Panc1 (cell line): ENCODE measurements at regions not wholly inside any gene's neighbourhood (a gene's known extent, or its start where the extent isn't known, plus 50 kb on each side); places are given as distances from the start of the nearest gene placed in this dataset.

Experiments
- ATAC-seq: fragments of 200-7000 bp; cut with Tn5 transposase; 2 replicates; pipeline ENCODE4 v1.9.1; 2020; ENCODE audit warnings: mild to moderate bottlenecking, moderate library complexity
- BruUV-seq: library from RNA; stranded (reverse); fragments of 400-500 nt; replicated peaks from 2 replicates; lab custom pipeline; 2021; lab: Mats Ljungman, UMichigan
- CTCF ChIA-PET: fragments of 300-600 bp; sonication (Branson Sonifier 250); formaldehyde crosslinking; loops from one replicate; lab custom pipeline; 2022; ENCODE audit warnings: antibody characterized with exemption; lab: Charles Lee
- POLR2A ChIA-PET: fragments of 300-600 bp; sonication (Branson Sonifier 250); formaldehyde crosslinking; loops from one replicate; lab custom pipeline; 2022; ENCODE audit warnings: antibody characterized with exemption; lab: Charles Lee
- DNase-seq: peaks from one replicate; pipeline ENCODE4 v3.0.0-alpha.2; 2010; ENCODE audit warnings: low read depth, low spot score
- H3K27ac ChIP-seq: 2 replicates; pipeline ENCODE4 v1.5.1; 2011; ENCODE audit warnings: mild to moderate bottlenecking, low read length, inconsistent platforms
- H3K27me3 ChIP-seq: fragments of 200-500 bp; sonication (Bioruptor generic); 2 replicates; pipeline ENCODE4 v1.6.0; 2014; ENCODE audit warnings: low read length, inconsistent platforms; ENCODE audit not compliant: control insufficient read depth, insufficient read depth
- H3K36me3 ChIP-seq: fragments of 200-500 bp; sonication (Bioruptor generic); 2 replicates; pipeline ENCODE4 v1.5.1; 2014; ENCODE audit warnings: inconsistent platforms, mild to moderate bottlenecking, low read length, moderate library complexity; ENCODE audit not compliant: control insufficient read depth, insufficient read depth
- H3K4me1 ChIP-seq: 2 replicates; pipeline ENCODE4 v1.5.1; 2011; ENCODE audit warnings: inconsistent platforms, mild to moderate bottlenecking, low read length, moderate library complexity; ENCODE audit not compliant: control insufficient read depth, insufficient read depth
- H3K4me3 ChIP-seq, 2 experiments: 2 replicates each; pipeline ENCODE4 v1.5.1; 2011 to 2012; ENCODE audit warnings: low read depth in 2 of 2, low read length in 2 of 2, mild to moderate bottlenecking in 2 of 2, inconsistent platforms in 1 of 2, moderate library complexity in 1 of 2
- H3K9me3 ChIP-seq: fragments of 200-500 bp; sonication (Bioruptor generic); 2 replicates; pipeline ENCODE4 v1.5.1; 2014; ENCODE audit warnings: low read depth, mild to moderate bottlenecking, inconsistent platforms, low read length, moderate library complexity; ENCODE audit not compliant: control insufficient read depth, insufficient read depth
- CTCF ChIP-seq: fragments of 450-650 bp; IDR thresholded peaks from 2 replicates; pipeline ENCODE4 v1.5.1; 2017; ENCODE audit warnings: mild to moderate bottlenecking
- POLR2AphosphoS5 ChIP-seq: IDR thresholded peaks from 2 replicates; pipeline ENCODE4 v1.6.1; 2012; ENCODE audit warnings: mild to moderate bottlenecking, low read depth, low read length, moderate library complexity
- REST ChIP-seq, 2 experiments: IDR thresholded peaks; 2 replicates each; pipeline ENCODE4 v1.6.1; 2011 to 2012; ENCODE audit warnings: low read depth in 2 of 2, control low read depth in 1 of 2, low read length in 1 of 2, mild to moderate bottlenecking in 1 of 2, moderate library complexity in 1 of 2; ENCODE audit not compliant: insufficient read depth in 1 of 2
- SIN3A ChIP-seq: IDR thresholded peaks from 2 replicates; pipeline ENCODE4 v1.6.1; 2012; ENCODE audit warnings: low read depth, mild to moderate bottlenecking, low read length, moderate library complexity, borderline replicate concordance; ENCODE audit not compliant: insufficient read depth
- TCF7L2 ChIP-seq: IDR thresholded peaks from 2 replicates; pipeline ENCODE4 v1.6.1; 2011; ENCODE audit warnings: mild to moderate bottlenecking, low read depth, low read length, inconsistent platforms
- in situ Hi-C: cut with HindIII; loops from 2 replicates; pipeline ENCODE4 v1.10.0; 2016; ENCODE audit warnings: low sequenced_read_pairs, low pct_unique_long_range_greater_than_20kb
- intact Hi-C: fragments of 100-400 bp; cut with micrococcal nuclease; formaldehyde crosslinking; loops from one replicate; pipeline ENCODE4 v1.10.0; 2022; ENCODE audit not compliant: unreplicated experiment

- POLR2A ChIA-PET = no interaction called here
- Histone ChIP-seq H3K27me3 (no peaks in the 10 kb centered on the region), H3K4me1 (no peaks in the 10 kb centered on the region), H3K36me3 (no peaks in the 10 kb centered on the region), H3K27ac (no peak overlapping the region), H3K4me3 (no peak overlapping the region), H3K9me3 (no peaks in the 10 kb centered on the region)
- CTCF ChIA-PET = no interaction called here
- ATAC-seq (no peak), DNase-seq (no peak)
- in situ Hi-C loops = no loop called here
- TF ChIP-seq SIN3A (no peak), REST (IDR thresholded peaks at IDR 0.05; ENCODE audit: insufficient read depth in 1 of 2, low read depth in 2 of 2, low read length in 1 of 2) (no peak), TCF7L2 (no peak), CTCF (no peak), POLR2AphosphoS5 (no peak)
- intact Hi-C loops = loop anchor here (10.0 kb wide), 1 partner anchor 162 kb away; no protein-coding TSS in a partner anchor
- no TSS peak for BruUV-seq
Measured at GRCh38 chr14:54172562-54172961, 215.9 kb upstream of the BMP4 start.

GRCh38 chr14:54173802-54174201, 217.2 kb upstream of the BMP4 start:
- CTCF ChIA-PET = interaction anchor here (0.6 to 1.1 kb wide), 2 partner anchors 244 to 412 kb away, joined by 3 to 4 read pairs; no protein-coding TSS in a partner anchor
- no peak overlapping the region for H3K4me3 ChIP-seq
- in situ Hi-C loops (no loop called here), intact Hi-C loops (loop anchor here (10.0 kb wide), 1 partner anchor 161 kb away; no protein-coding TSS in a partner anchor)
- no TSS peak for BruUV-seq
- H3K27me3 ChIP-seq = no peaks in the 10 kb centered on the region
- no peak overlapping the region for H3K27ac ChIP-seq
- POLR2A ChIA-PET = no interaction called here
- no peaks in the 10 kb centered on the region for H3K36me3 ChIP-seq
- H3K9me3 ChIP-seq = no peaks in the 10 kb centered on the region
- no peak for ATAC-seq
- H3K4me1 ChIP-seq = no peaks in the 10 kb centered on the region
- TF ChIP-seq CTCF (no peak), POLR2AphosphoS5 (no peak), SIN3A (no peak), REST (IDR thresholded peaks at IDR 0.05; ENCODE audit: insufficient read depth in 1 of 2, low read depth in 2 of 2, low read length in 1 of 2) (no peak), TCF7L2 (no peak)
- DNase-seq = no peak
